ENCODE measurements at regions not wholly inside any gene's neighbourhood (a gene's known extent, or its start where the extent isn't known, plus 50 kb on each side); places are given as distances from the start of the nearest gene placed in this dataset.

DNA sequence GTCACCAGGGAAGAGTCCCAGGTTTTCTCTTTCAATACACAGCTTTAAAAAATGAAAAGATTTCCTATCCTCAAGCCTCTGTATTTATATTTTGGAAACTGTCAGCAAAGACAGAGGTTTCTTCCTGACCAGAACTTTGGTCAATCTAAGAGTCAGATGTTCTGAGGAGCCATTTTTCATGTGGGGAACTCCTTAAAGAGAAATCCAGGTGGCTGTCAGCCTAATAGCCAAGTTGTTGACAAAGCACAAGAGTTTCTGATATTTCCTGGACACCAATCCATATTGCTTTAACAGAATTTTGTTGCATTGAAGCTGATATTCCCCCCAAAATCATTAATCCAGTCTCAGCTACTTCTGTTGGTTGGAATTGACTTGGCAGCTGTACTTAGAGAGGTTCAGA lies 318.6 kb upstream of the NFIA start:
- Histone ChIP-seq H3K4me3 (ENCODE audit: low read length) (no peak overlapping the region), H3K9me3 (ENCODE audit: control insufficient read depth, low read depth, low read length) (no peaks in the 10 kb centered on the region), H3K27ac (ENCODE audit: low read length) (no peak overlapping the region), H3K27me3 (ENCODE audit: control insufficient read depth, insufficient read depth, low read length) (no peaks in the 10 kb centered on the region), H3K9ac (ENCODE audit: low read length) (no peak overlapping the region), H3K36me3 (ENCODE audit: control insufficient read depth, low read depth, low read length) (no peaks in the 10 kb centered on the region), H3K4me1 (ENCODE audit: control insufficient read depth, low read depth, low read length) (no peaks in the 10 kb centered on the region)

DNA sequence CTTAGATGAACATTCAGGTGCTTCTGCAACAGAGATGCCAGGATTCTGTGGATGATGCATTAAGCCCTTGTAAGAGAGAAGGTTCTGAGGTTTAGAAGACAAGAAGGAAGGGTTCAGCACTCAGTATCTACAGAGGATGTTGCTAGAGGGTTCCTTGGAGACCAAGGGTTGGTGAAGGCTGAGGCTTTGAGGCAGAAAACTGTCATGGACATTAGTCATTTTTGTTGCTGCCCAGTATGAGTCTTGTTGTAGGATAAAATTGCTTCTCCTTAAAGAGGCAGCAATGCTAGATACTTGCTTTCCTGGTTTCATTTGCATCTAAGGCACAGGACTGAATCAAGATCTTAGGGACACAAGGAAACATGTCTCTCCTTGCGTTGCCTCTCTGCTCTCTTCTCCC lies 319.4 kb upstream of the NFIA start:
- Histone ChIP-seq H3K9me3 (ENCODE audit: control insufficient read depth, low read depth, low read length) (no peaks in the 10 kb centered on the region), H3K27ac (ENCODE audit: low read length) (no peak overlapping the region), H3K27me3 (ENCODE audit: control insufficient read depth, insufficient read depth, low read length) (no peaks in the 10 kb centered on the region), H3K4me3 (ENCODE audit: low read length) (no peak overlapping the region), H3K9ac (ENCODE audit: low read length) (no peak overlapping the region), H3K36me3 (ENCODE audit: control insufficient read depth, low read depth, low read length) (no peaks in the 10 kb centered on the region), H3K4me1 (ENCODE audit: control insufficient read depth, low read depth, low read length) (no peaks in the 10 kb centered on the region)

DNA sequence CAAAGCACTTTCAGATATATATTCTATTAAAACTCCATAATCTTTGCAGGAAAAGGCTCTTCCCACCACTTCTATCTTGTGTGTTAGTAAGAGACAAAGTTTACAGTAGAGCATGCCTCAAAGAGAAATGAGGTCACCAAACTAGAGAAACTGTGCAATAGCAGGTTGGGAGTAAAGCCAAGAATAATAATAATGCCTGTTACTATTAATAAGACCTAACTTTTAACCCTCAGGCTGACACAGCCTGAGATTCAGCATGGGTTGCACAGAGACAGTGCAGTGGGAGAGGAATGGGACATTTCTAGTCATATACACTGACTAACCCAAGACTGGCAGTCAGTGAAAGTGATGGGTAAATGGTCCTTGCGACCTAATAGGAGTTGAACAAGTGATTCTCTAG lies 320.2 kb upstream of the NFIA start:
- H3K9me3 ChIP-seq (ENCODE audit: control insufficient read depth, low read depth, low read length): no peaks in the 10 kb centered on the region
- no peak overlapping the region for H3K27ac ChIP-seq (ENCODE audit: low read length)
- H3K27me3 ChIP-seq (ENCODE audit: control insufficient read depth, insufficient read depth, low read length): no peaks in the 10 kb centered on the region
- no peaks in the 10 kb centered on the region for H3K36me3 ChIP-seq (ENCODE audit: control insufficient read depth, low read depth, low read length)
- H3K9ac ChIP-seq (ENCODE audit: low read length): no peak overlapping the region
- no peaks in the 10 kb centered on the region for H3K4me1 ChIP-seq (ENCODE audit: control insufficient read depth, low read depth, low read length)
- H3K4me3 ChIP-seq (ENCODE audit: low read length): no peak overlapping the region

DNA sequence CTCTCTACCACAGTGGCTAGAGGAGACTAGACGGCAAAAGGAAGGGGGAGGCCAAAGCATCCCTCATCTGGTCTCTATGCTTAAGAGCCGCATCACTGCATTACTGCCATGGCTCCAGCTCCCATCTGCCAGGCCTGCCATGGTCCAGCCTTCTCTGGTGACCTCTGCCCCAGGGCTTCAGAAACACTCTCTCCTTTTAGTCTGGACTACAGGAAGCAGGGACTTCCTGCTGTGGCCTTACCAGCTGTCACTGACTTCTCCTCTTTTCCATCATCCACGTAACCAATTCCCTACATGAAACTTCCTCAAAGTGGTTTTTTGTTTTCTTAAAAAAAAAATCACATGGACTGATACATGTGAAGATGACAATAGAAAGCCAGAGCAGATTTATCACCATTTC lies 323.1 kb upstream of the NFIA start:
- no peak overlapping the region for H3K27ac ChIP-seq (ENCODE audit: low read length)
- no peaks in the 10 kb centered on the region for H3K27me3 ChIP-seq (ENCODE audit: control insufficient read depth, insufficient read depth, low read length)
- H3K4me1 ChIP-seq (ENCODE audit: control insufficient read depth, low read depth, low read length): no peaks in the 10 kb centered on the region

DNA sequence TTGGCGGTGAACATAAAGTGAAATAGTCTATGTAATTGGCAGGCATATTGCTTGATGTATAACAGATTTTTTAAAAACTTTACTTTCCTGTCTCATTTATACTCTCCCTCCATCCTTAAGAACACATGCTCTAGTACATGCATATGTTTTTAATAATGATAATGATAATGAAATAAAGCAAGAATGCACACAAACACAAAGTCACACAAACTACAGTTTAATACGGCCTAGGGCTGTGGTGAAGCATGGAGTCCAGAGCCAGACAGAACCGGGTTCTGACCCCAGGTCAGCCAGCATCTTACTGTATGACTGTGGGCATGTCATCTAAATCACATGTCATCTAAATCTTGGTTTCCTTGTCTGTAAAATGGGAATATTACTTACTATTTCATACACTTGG lies 324.9 kb upstream of the NFIA start:
- Histone ChIP-seq H3K36me3 (ENCODE audit: control insufficient read depth, low read depth, low read length) (no peaks in the 10 kb centered on the region), H3K4me3 (ENCODE audit: low read length) (no peak overlapping the region), H3K9me3 (ENCODE audit: control insufficient read depth, low read depth, low read length) (no peaks in the 10 kb centered on the region), H3K9ac (ENCODE audit: low read length) (no peak overlapping the region), H3K27me3 (ENCODE audit: control insufficient read depth, insufficient read depth, low read length) (no peaks in the 10 kb centered on the region), H3K4me1 (ENCODE audit: control insufficient read depth, low read depth, low read length) (no peaks in the 10 kb centered on the region), H3K27ac (ENCODE audit: low read length) (no peak overlapping the region)

More for the DNA sequence above, 323.1 kb upstream of the NFIA start:
- Histone ChIP-seq H3K9me3 (ENCODE audit: control insufficient read depth, low read depth, low read length) (no peaks in the 10 kb centered on the region), H3K4me3 (ENCODE audit: low read length) (no peak overlapping the region), H3K36me3 (ENCODE audit: control insufficient read depth, low read depth, low read length) (no peaks in the 10 kb centered on the region), H3K9ac (ENCODE audit: low read length) (no peak overlapping the region)

DNA sequence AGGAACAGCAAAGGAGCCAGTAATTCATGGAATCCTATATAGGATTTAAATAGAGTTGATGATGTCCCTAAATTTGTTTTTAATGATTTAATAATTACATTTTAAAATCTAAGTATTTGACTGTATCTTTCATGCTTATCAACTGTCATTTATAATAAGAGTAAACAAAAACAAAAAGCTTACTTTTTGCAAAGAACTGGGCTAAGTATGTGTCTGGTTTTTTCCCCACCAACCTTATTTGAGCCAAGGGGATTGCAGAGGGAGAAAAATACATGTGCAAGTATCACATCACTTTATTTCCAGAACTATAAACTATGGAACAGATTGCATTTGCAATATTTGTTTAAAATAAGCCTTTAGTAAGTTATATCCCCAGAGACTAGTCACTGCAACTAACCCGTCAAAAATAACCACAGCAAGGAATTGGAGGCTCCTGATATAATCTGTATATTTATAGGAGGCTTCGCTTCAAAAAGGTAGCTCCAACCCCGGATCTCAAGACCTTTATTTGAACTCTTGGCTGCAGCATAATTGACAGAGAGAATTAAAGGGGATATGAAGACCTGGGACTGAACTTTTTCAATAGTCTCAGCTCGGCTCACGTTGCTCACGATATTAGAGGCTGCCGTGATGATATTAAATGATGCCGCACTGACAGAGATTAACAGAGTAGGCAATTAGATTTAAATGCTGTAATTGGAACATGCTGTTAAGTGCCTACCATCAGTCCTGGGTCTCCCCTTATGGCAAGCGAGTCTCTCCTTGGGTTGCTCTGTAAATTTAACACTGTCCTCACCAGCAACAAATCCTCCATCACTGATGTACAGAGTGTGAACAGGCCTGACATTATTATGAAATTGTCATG lies 329.1 kb upstream of the NFIA start:
- Histone ChIP-seq H3K27ac (ENCODE audit: low read length) (no peak overlapping the region), H3K9me3 (ENCODE audit: control insufficient read depth, low read depth, low read length) (no peaks in the 10 kb centered on the region), H3K9ac (ENCODE audit: low read length) (no peak overlapping the region), H3K4me1 (ENCODE audit: control insufficient read depth, low read depth, low read length) (no peaks in the 10 kb centered on the region), H3K4me3 (ENCODE audit: low read length) (no peak overlapping the region), H3K27me3 (ENCODE audit: control insufficient read depth, insufficient read depth, low read length) (no peaks in the 10 kb centered on the region), H3K36me3 (ENCODE audit: control insufficient read depth, low read depth, low read length) (no peaks in the 10 kb centered on the region)

DNA sequence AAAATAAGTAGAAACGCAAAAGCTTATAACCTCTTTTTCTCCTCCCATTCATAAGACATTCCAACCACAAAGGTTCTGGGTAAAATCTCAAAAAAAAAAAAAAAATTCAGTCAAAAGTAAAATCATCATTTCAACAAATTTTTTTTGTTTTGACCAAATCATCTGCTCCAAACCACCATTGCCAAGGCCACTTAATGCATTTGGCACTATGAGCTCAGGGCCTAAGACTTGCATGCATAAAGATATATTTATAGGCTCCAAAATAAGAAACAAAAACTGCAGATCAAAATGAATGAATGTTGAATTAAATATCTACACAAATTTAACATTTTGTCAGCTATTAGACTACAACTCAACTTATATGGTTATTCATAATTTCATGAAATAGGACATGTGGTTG lies 331.1 kb upstream of the NFIA start:
- H3K36me3 ChIP-seq (ENCODE audit: control insufficient read depth, low read depth, low read length): no peaks in the 10 kb centered on the region
- H3K27ac ChIP-seq (ENCODE audit: low read length): no peak overlapping the region
- H3K9ac ChIP-seq (ENCODE audit: low read length): no peak overlapping the region
- no peaks in the 10 kb centered on the region for H3K27me3 ChIP-seq (ENCODE audit: control insufficient read depth, insufficient read depth, low read length)
- no peaks in the 10 kb centered on the region for H3K9me3 ChIP-seq (ENCODE audit: control insufficient read depth, low read depth, low read length)
- no peaks in the 10 kb centered on the region for H3K4me1 ChIP-seq (ENCODE audit: control insufficient read depth, low read depth, low read length)
- no peak overlapping the region for H3K4me3 ChIP-seq (ENCODE audit: low read length)

DNA sequence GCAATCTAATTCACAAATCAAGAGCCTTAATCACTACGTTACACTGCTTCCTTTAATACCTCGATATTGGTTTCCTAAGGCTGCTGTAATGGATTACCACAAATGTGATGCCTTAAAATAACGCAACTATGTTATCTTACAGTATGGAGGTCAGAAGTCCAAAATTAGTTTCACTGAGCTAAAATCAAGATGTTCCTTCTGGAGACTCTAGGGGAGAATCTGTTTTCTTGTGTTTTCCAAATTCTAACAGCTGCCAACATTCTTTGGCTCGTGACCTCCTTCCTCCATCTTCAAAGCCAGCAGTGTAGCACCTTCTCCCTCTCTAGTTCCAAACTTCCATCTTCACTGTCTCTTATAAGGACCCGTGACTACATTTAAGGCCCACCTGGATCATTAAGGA lies 335.0 kb upstream of the NFIA start:
- H3K27ac ChIP-seq (ENCODE audit: low read length): no peak overlapping the region
- H3K36me3 ChIP-seq (ENCODE audit: control insufficient read depth, low read depth, low read length): no peaks in the 10 kb centered on the region
- H3K4me3 ChIP-seq (ENCODE audit: low read length): no peak overlapping the region
- no peaks in the 10 kb centered on the region for H3K27me3 ChIP-seq (ENCODE audit: control insufficient read depth, insufficient read depth, low read length)
- H3K4me1 ChIP-seq (ENCODE audit: control insufficient read depth, low read depth, low read length): no peaks in the 10 kb centered on the region
- H3K9ac ChIP-seq (ENCODE audit: low read length): no peak overlapping the region
- H3K9me3 ChIP-seq (ENCODE audit: control insufficient read depth, low read depth, low read length): no peaks in the 10 kb centered on the region

DNA sequence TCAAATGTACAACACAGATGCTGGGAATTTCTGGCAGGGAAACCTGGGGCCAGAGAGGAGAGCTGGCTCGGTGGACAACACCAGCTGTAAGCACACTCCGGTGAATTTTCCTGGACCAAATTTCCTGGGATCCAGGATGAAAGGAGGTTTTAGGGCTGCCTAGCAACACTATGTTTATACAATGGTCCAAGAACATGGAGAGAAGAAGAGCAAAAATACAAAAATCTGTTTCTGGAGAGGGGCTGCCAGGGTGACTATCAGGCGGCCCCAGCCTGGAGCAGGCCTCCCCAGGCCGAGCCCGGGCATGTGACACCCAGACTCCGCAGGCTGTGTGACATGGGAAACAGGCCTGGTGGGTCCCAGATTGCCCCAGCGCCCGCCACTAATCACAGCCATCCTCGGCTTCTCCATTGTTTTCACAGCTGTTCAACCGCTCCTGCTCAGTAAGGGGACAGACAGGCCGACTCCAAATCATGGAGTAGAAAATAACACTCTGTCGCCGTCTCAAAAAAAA lies 336.0 kb upstream of the NFIA start:
- H3K4me1 ChIP-seq (ENCODE audit: control insufficient read depth, low read depth, low read length): no peaks in the 10 kb centered on the region
- no peak overlapping the region for H3K4me3 ChIP-seq (ENCODE audit: low read length)
- no peaks in the 10 kb centered on the region for H3K36me3 ChIP-seq (ENCODE audit: control insufficient read depth, low read depth, low read length)
- H3K9ac ChIP-seq (ENCODE audit: low read length): no peak overlapping the region
- H3K27me3 ChIP-seq (ENCODE audit: control insufficient read depth, insufficient read depth, low read length): no peaks in the 10 kb centered on the region
- no peaks in the 10 kb centered on the region for H3K9me3 ChIP-seq (ENCODE audit: control insufficient read depth, low read depth, low read length)
- H3K27ac ChIP-seq (ENCODE audit: low read length): no peak overlapping the region

DNA sequence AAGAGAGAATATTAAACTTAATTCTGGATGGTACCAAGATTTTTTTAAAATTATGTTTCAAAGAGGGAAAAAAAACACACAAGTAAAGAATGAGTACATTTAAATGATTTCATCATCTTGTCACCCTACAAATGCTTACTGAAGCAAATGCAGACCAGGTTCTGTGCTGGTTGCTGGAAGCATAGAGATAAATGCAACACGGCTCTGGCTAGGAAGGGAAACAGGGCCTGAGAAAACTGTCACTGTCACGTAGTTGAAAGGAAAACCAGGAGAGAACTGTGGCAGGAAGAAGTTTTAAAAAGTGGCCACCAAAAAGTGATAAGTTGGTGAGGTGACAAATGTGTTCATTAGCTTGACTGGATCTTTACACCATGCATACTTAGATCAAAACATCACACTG lies 336.9 kb upstream of the NFIA start:
- no peak overlapping the region for H3K9ac ChIP-seq (ENCODE audit: low read length)
- no peaks in the 10 kb centered on the region for H3K9me3 ChIP-seq (ENCODE audit: control insufficient read depth, low read depth, low read length)
- H3K36me3 ChIP-seq (ENCODE audit: control insufficient read depth, low read depth, low read length): no peaks in the 10 kb centered on the region
- no peaks in the 10 kb centered on the region for H3K4me1 ChIP-seq (ENCODE audit: control insufficient read depth, low read depth, low read length)
- H3K27ac ChIP-seq (ENCODE audit: low read length): no peak overlapping the region
- H3K27me3 ChIP-seq (ENCODE audit: control insufficient read depth, insufficient read depth, low read length): no peaks in the 10 kb centered on the region
- no peak overlapping the region for H3K4me3 ChIP-seq (ENCODE audit: low read length)

DNA sequence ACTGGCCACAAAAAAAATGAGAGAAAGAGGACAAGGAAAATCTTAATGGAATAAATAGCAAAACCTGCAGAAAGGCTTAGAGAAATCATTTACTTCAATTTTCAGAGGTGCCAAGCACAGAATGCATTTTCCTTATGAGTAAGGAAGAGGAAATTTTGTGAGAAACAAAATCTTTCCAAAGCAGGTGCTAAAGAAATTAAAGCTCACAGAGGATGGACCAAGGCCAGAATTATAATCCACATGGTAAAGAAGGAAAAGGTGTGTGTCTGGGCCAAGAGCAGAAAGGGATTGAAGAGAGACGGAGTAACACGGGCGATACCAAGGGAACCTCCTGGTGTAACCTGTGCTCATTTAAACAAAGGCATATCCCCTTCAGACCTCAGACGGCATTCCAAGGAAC lies 340.0 kb upstream of the NFIA start:
- Histone ChIP-seq H3K36me3 (ENCODE audit: control insufficient read depth, low read depth, low read length) (no peaks in the 10 kb centered on the region), H3K4me3 (ENCODE audit: low read length) (no peak overlapping the region), H3K4me1 (ENCODE audit: control insufficient read depth, low read depth, low read length) (no peaks in the 10 kb centered on the region), H3K27me3 (ENCODE audit: control insufficient read depth, insufficient read depth, low read length) (no peaks in the 10 kb centered on the region), H3K9ac (ENCODE audit: low read length) (no peak overlapping the region), H3K27ac (ENCODE audit: low read length) (no peak overlapping the region), H3K9me3 (ENCODE audit: control insufficient read depth, low read depth, low read length) (no peaks in the 10 kb centered on the region)

DNA sequence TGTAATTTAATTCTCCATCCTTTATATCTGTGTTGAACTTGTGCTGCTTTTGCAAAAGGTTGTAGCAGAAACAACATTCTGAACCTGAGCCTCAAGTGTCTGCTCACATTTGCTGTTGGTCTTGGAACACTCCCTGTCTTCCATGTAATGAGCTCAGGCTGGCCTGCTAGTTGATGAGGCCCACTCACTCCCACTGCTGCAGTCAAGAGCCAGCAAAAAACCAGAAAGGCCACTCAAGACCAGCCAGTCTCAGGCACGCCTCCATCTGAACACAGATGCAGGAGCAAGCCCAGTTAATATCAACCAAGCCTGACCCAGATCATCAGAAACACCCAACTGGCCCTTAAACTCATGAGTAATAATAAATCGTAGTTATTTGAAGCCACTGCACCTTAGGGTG lies 342.2 kb upstream of the NFIA start:
- H3K4me3 ChIP-seq (ENCODE audit: low read length): no peak overlapping the region
- no peaks in the 10 kb centered on the region for H3K27me3 ChIP-seq (ENCODE audit: control insufficient read depth, insufficient read depth, low read length)
- H3K27ac ChIP-seq (ENCODE audit: low read length): no peak overlapping the region
- no peaks in the 10 kb centered on the region for H3K9me3 ChIP-seq (ENCODE audit: control insufficient read depth, low read depth, low read length)
- no peak overlapping the region for H3K9ac ChIP-seq (ENCODE audit: low read length)
- no peaks in the 10 kb centered on the region for H3K4me1 ChIP-seq (ENCODE audit: control insufficient read depth, low read depth, low read length)
- H3K36me3 ChIP-seq (ENCODE audit: control insufficient read depth, low read depth, low read length): no peaks in the 10 kb centered on the region
